K562 (cell line): ENCODE measurements at regions not wholly inside any gene's neighbourhood (a gene's known extent, or its start where the extent isn't known, plus 50 kb on each side); places are given as distances from the start of the nearest gene placed in this dataset.
"Not testable (repeated sequence)": the region's sequence is repeated elsewhere in the genome, so short reads cannot be mapped to it uniquely, and the experiment has no call there.

Experiments used
- ARID3B ChIP-seq: fragments of 250-450 bp; sonication (Bioruptor Pico); IDR thresholded peaks from 2 replicates; pipeline ENCODE4 v1.4.0; 2020; ENCODE audit warnings: borderline replicate concordance
- ATF1 ChIP-seq, 2 experiments: fragments of 450-650 bp in 1 of 2; IDR thresholded peaks; 2 replicates each; pipeline ENCODE4 v1.6.1; 2016; ENCODE audit warnings: missing compliant biosample characterization in 1 of 2, missing genetic modification characterization in 1 of 2
- HDAC2 ChIP-seq: fragments of 450-650 bp; IDR thresholded peaks from 2 replicates; pipeline ENCODE4 v1.6.1; 2016; ENCODE audit warnings: mild to moderate bottlenecking
- LCOR ChIP-seq: sonication (generic); formaldehyde crosslinking; IDR thresholded peaks from 2 replicates; pipeline ENCODE4 v1.8.0; 2022; ENCODE audit warnings: mild to moderate bottlenecking, missing genetic modification reagents
- MGA ChIP-seq: fragments of 450-650 bp; IDR thresholded peaks from 2 replicates; pipeline ENCODE4 v1.6.1; 2016; ENCODE audit warnings: mild to moderate bottlenecking, moderate library complexity
- NBN ChIP-seq: fragments of 450-650 bp; IDR thresholded peaks from 2 replicates; pipeline ENCODE4 v1.6.1; 2016; ENCODE audit warnings: low read depth, mild to moderate bottlenecking
- TBP ChIP-seq: optimal IDR thresholded peaks from 2 replicates; pipeline ENCODE3; 2011; ENCODE audit warnings: low read depth, low read length, improper control_type of control experiment
- UBTF ChIP-seq, 2 experiments: IDR thresholded peaks; 2 replicates each; pipeline ENCODE4 v1.6.1; 2012; ENCODE audit warnings: improper control_type of control experiment in 2 of 2, low read depth in 2 of 2, low read length in 2 of 2, borderline replicate concordance in 1 of 2
- VEZF1 ChIP-seq: fragments of 200-800 bp; sonication (Bioruptor generic); IDR thresholded peaks from 2 replicates; pipeline ENCODE4 v1.6.1; 2017; ENCODE audit warnings: missing genetic modification characterization, missing compliant biosample characterization

- peak; percentile 64; the same call in 1 of the 2 replicates for TF ChIP-seq MGA
- not testable (repeated sequence) for TF ChIP-seq ATF1 (CRISPR knock-in tag; IDR thresholded peaks at IDR 0.05)
- TF ChIP-seq ATF1 (tag; IDR thresholded peaks at IDR 0.05): peak; percentile 76
- TF ChIP-seq NBN: 0 out of 2 replicates have a peak, but pooled peaks have one; percentile 43
- TF ChIP-seq ARID3B (CRISPR knock-in tag): 0 out of 2 replicates have a peak, but pooled peaks have one; percentile 28
- TF ChIP-seq UBTF (IDR thresholded peaks at IDR 0.05; ENCODE audit: borderline replicate concordance in 1 of 2, low read depth in 2 of 2, low read length in 2 of 2): peak; percentile 62 to 83; a peak in 1 of 4 replicates
- peak; percentile 40 for TF ChIP-seq TBP
- TF ChIP-seq HDAC2: 0 out of 2 replicates have a peak, but pooled peaks have one; percentile 43
- peak; percentile 65; the same call in 1 of the 2 replicates for TF ChIP-seq LCOR (CRISPR knock-in tag)
- peak; percentile 35; the same call in 1 of the 2 replicates for TF ChIP-seq VEZF1 (CRISPR knock-in tag)
These were observed 306.4 kb downstream of the SEMA3D start (continued) for GRCh38 chr7:84880326-84880997.
